ENCODE measurements at regions not wholly inside any gene's neighbourhood (a gene's known extent, or its start where the extent isn't known, plus 50 kb on each side); places are given as distances from the start of the nearest gene placed in this dataset.

DNA sequence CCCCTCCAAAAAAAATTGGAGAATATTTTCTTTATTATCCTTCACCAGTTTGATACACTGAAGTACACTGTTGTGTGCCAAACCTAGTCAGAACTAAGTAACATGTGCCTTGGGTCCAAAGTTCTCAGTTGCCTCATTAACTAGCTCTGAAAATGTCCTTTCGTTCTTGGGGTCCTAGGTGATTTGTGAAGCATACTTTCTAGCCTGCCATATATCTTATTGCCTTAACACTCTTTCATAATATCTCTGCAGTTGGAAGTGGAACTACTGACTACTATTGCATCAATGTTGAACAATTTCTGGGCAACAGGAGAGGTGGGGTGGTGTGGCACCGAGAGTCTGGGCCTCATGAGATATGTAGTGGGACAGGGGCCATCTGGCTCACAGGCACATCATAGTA lies 592.9 kb upstream of the FBXO33 start (continued):
- TF ChIP-seq, protein P1, sequence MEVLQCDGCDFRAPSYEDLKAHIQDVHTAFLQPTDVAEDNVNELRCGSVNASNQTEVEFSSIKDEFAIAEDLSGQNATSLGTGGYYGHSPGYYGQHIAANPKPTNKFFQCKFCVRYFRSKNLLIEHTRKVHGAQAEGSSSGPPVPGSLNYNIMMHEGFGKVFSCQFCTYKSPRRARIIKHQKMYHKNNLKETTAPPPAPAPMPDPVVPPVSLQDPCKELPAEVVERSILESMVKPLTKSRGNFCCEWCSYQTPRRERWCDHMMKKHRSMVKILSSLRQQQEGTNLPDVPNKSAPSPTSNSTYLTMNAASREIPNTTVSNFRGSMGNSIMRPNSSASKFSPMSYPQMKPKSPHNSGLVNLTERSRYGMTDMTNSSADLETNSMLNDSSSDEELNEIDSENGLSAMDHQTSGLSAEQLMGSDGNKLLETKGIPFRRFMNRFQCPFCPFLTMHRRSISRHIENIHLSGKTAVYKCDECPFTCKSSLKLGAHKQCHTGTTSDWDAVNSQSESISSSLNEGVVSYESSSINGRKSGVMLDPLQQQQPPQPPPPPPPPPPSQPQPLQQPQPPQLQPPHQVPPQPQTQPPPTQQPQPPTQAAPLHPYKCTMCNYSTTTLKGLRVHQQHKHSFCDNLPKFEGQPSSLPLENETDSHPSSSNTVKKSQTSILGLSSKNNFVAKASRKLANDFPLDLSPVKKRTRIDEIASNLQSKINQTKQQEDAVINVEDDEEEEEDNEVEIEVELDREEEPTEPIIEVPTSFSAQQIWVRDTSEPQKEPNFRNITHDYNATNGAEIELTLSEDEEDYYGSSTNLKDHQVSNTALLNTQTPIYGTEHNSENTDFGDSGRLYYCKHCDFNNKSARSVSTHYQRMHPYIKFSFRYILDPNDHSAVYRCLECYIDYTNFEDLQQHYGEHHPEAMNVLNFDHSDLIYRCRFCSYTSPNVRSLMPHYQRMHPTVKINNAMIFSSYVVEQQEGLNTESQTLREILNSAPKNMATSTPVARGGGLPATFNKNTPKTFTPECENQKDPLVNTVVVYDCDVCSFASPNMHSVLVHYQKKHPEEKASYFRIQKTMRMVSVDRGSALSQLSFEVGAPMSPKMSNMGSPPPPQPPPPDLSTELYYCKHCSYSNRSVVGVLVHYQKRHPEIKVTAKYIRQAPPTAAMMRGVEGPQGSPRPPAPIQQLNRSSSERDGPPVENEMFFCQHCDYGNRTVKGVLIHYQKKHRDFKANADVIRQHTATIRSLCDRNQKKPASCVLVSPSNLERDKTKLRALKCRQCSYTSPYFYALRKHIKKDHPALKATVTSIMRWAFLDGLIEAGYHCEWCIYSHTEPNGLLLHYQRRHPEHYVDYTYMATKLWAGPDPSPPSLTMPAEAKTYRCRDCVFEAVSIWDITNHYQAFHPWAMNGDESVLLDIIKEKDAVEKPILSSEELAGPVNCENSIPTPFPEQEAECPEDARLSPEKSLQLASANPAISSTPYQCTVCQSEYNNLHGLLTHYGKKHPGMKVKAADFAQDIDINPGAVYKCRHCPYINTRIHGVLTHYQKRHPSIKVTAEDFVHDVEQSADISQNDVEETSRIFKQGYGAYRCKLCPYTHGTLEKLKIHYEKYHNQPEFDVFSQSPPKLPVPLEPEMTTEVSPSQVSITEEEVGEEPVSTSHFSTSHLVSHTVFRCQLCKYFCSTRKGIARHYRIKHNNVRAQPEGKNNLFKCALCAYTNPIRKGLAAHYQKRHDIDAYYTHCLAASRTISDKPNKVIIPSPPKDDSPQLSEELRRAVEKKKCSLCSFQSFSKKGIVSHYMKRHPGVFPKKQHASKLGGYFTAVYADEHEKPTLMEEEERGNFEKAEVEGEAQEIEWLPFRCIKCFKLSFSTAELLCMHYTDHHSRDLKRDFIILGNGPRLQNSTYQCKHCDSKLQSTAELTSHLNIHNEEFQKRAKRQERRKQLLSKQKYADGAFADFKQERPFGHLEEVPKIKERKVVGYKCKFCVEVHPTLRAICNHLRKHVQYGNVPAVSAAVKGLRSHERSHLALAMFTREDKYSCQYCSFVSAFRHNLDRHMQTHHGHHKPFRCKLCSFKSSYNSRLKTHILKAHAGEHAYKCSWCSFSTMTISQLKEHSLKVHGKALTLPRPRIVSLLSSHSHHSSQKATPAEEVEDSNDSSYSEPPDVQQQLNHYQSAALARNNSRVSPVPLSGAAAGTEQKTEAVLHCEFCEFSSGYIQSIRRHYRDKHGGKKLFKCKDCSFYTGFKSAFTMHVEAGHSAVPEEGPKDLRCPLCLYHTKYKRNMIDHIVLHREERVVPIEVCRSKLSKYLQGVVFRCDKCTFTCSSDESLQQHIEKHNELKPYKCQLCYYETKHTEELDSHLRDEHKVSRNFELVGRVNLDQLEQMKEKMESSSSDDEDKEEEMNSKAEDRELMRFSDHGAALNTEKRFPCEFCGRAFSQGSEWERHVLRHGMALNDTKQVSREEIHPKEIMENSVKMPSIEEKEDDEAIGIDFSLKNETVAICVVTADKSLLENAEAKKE (CRISPR knock-in tag; IDR thresholded peaks at IDR 0.05) = no peak
- TF ChIP-seq, protein P2, sequence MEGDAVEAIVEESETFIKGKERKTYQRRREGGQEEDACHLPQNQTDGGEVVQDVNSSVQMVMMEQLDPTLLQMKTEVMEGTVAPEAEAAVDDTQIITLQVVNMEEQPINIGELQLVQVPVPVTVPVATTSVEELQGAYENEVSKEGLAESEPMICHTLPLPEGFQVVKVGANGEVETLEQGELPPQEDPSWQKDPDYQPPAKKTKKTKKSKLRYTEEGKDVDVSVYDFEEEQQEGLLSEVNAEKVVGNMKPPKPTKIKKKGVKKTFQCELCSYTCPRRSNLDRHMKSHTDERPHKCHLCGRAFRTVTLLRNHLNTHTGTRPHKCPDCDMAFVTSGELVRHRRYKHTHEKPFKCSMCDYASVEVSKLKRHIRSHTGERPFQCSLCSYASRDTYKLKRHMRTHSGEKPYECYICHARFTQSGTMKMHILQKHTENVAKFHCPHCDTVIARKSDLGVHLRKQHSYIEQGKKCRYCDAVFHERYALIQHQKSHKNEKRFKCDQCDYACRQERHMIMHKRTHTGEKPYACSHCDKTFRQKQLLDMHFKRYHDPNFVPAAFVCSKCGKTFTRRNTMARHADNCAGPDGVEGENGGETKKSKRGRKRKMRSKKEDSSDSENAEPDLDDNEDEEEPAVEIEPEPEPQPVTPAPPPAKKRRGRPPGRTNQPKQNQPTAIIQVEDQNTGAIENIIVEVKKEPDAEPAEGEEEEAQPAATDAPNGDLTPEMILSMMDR (conservative IDR thresholded peaks at IDR 0.05; ENCODE audit: low read depth in 2 of 2) = no peak
- TF ChIP-seq EZH2 (IDR thresholded peaks at IDR 0.05; ENCODE audit: low read depth, unreplicated experiment) (no peak), ZNF114 (CRISPR knock-in tag; IDR thresholded peaks at IDR 0.05) (no peak), EZH2phosphoT487 (IDR thresholded peaks at IDR 0.05; ENCODE audit: unreplicated experiment) (no peak), STAT1 (IDR thresholded peaks at IDR 0.05; ENCODE audit: unreplicated experiment) (no peak), POLR2AphosphoS5 (IDR thresholded peaks at IDR 0.05; ENCODE audit: low read depth) (no peak), CREB1 (CRISPR knock-in tag; IDR thresholded peaks at IDR 0.05; ENCODE audit: low read depth) (no peak), JUNB (IDR thresholded peaks at IDR 0.05; ENCODE audit: unreplicated experiment) (no peak)
- TF ChIP-seq, protein P3, sequence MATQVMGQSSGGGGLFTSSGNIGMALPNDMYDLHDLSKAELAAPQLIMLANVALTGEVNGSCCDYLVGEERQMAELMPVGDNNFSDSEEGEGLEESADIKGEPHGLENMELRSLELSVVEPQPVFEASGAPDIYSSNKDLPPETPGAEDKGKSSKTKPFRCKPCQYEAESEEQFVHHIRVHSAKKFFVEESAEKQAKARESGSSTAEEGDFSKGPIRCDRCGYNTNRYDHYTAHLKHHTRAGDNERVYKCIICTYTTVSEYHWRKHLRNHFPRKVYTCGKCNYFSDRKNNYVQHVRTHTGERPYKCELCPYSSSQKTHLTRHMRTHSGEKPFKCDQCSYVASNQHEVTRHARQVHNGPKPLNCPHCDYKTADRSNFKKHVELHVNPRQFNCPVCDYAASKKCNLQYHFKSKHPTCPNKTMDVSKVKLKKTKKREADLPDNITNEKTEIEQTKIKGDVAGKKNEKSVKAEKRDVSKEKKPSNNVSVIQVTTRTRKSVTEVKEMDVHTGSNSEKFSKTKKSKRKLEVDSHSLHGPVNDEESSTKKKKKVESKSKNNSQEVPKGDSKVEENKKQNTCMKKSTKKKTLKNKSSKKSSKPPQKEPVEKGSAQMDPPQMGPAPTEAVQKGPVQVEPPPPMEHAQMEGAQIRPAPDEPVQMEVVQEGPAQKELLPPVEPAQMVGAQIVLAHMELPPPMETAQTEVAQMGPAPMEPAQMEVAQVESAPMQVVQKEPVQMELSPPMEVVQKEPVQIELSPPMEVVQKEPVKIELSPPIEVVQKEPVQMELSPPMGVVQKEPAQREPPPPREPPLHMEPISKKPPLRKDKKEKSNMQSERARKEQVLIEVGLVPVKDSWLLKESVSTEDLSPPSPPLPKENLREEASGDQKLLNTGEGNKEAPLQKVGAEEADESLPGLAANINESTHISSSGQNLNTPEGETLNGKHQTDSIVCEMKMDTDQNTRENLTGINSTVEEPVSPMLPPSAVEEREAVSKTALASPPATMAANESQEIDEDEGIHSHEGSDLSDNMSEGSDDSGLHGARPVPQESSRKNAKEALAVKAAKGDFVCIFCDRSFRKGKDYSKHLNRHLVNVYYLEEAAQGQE (IDR thresholded peaks at IDR 0.05; ENCODE audit: unreplicated experiment) = no peak

All from GM23338 (cell line).